HG03354 (cell line): ENCODE measurements at regions not wholly inside any gene's neighbourhood (a gene's known extent, or its start where the extent isn't known, plus 50 kb on each side); places are given as distances from the start of the nearest gene placed in this dataset.

Experiments used
- ATAC-seq: cut with Tn5 transposase; IDR thresholded peaks from one replicate; pipeline ENCODE4 v1.9.1; 2021; ENCODE audit warnings: mild to moderate bottlenecking; ENCODE audit not compliant: unreplicated experiment, poor library complexity, severe bottlenecking

- ATAC-seq, result no peak
Observed at GRCh38 chr9:119060629-119061385, 308.4 kb downstream of the BRINP1 start.

GRCh38 chr9:119071636-119072035, 297.6 kb downstream of the BRINP1 start:
- ATAC-seq, result no peak

DNA sequence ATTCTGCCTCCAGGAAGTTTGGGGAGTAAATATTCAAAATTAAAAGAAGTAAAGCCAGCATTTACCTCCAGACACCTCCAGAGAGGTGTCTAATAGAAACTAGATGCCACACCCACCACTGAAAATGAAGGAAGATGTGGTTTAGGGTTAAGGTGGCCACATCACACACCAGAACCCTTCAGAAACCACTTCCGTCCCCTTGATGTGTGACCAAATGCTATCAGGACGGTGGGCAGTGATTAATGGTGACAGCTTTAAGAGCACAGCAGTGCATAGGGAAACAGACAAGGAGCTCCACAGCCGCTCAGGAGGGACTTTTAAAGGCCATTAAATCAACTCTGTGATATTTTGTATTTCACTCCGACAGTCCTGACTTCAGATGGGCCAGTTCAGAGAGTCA, 295.2 kb downstream of the BRINP1 start:
- ATAC-seq, result peak; percentile 68

DNA sequence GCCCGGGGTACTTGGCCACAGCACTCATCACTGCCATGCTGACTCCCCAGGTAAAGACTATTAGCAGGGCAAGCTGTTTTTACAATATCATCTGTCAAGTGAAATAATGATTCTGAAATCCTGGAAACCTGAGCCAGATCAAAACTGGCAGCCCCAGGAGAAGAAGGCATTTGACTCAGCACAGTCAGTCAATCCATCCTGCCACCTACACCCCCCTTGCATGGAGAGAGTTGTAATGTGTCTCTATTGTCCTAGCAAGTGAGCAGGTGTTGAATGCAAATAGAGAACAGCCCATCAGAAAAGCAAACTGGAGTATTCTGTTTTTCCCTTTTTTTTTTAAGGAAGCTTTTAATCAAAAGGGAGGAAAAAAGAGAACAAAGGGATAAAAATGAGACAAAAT, 291.2 kb downstream of the BRINP1 start:
- no peak for ATAC-seq

GRCh38 chr9:119083673-119084072, 285.6 kb downstream of the BRINP1 start:
- no peak for ATAC-seq

DNA sequence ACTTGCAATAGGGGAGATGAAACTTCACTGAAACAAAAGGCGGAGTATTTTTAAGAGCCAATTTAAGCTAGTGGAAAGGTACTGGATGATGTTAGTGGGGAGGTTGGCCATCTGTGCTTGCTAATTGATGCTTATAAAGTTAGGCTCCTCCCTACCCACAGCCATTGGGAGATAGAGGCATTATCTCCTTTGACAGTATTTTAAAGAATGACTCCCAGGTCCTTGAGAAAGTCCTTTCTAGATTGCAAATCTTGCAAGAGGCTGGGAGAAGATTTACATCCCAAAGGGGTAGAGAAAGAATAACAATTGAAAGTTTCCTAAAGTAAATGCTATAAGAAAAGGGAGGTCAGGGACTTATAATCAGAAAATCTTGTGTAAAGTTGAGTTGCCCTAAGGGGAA, 282.6 kb downstream of the BRINP1 start:
- ATAC-seq, result no peak

DNA sequence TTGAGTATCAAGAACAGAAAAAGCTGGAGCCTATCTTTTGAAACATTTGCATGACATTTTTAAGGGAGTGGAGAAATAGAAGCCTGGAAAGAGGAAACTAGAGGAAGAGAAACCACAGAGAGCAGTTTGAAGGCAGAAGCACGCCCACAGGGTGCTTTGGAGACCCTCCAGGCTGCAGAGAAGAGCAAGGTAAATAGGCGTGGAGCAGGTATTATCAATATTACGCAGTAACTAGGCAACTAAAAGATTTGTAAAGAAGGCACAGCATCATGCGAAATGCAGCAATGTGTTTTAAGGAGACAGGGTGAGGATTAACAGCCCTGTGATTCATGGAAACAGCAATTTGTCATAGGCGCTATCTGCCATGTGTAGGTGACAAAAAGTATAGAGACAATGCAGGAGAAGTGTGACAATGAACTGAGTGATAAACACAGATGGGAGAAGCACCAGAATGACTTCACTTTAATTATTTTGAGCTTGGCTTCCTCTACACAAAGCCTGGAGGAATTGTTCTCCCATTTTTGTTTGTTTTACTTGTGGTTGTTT, 281.2 kb downstream of the BRINP1 start:
- no peak for ATAC-seq

- no peak for ATAC-seq
Observed at GRCh38 chr9:119091074-119091473, 278.2 kb downstream of the BRINP1 start.

GRCh38 chr9:119092125-119092524, 277.1 kb downstream of the BRINP1 start:
- no peak for ATAC-seq

GRCh38 chr9:119094086-119094485, 275.1 kb downstream of the BRINP1 start:
- no peak for ATAC-seq

GRCh38 chr9:119095072-119095471, 274.2 kb downstream of the BRINP1 start:
- peak; percentile 55 for ATAC-seq

- ATAC-seq, result no peak
Observed at GRCh38 chr9:119101048-119101447, 268.2 kb downstream of the BRINP1 start.

- ATAC-seq, result no peak
Observed at GRCh38 chr9:119114681-119115080, 254.6 kb downstream of the BRINP1 start.
